A673 (cell line): ENCODE measurements at regions not wholly inside any gene's neighbourhood (a gene's known extent, or its start where the extent isn't known, plus 50 kb on each side); places are given as distances from the start of the nearest gene placed in this dataset.
A peak's percentile ranks its signal among the peaks of the same experiment; 100 is the strongest.
"Not testable (repeated sequence)": the region's sequence is repeated elsewhere in the genome, so short reads cannot be mapped to it uniquely, and the experiment has no call there.

Experiments
- BruUV-seq: library from RNA; stranded (reverse); fragments of 400-500 nt; replicated peaks from 2 replicates; lab custom pipeline; 2021; lab: Mats Ljungman, UMichigan
- CTCF ChIA-PET: fragments of 300-600 bp; sonication (Branson Sonifier 250); formaldehyde crosslinking; loops from one replicate; lab custom pipeline; 2022; ENCODE audit warnings: antibody characterized with exemption; lab: Charles Lee
- POLR2A ChIA-PET: fragments of 300-600 bp; sonication (Branson Sonifier 250); formaldehyde crosslinking; loops from one replicate; lab custom pipeline; 2022; ENCODE audit warnings: antibody characterized with exemption; ENCODE audit not compliant: low non-redundant PET; lab: Charles Lee
- DNase-seq: peaks from one replicate; pipeline ENCODE4 v3.0.0-alpha.2; 2015; ENCODE audit warnings: low spot score
- H3K27ac ChIP-seq: fragments of 200-600 bp; sonication (generic); 2 replicates; pipeline ENCODE4 v1.5.1; 2016; ENCODE audit warnings: mixed run types, low read depth, mild to moderate bottlenecking, mixed read lengths, antibody characterized with exemption, low read length; ENCODE audit not compliant: poor library complexity, severe bottlenecking
- H3K27me3 ChIP-seq: fragments of 200-600 bp; sonication (generic); replicated peaks from 2 replicates; pipeline ENCODE4 v1.6.1; 2017; ENCODE audit warnings: mixed run types, low read depth, mild to moderate bottlenecking, mixed read lengths, antibody characterized with exemption, low read length; ENCODE audit not compliant: insufficient read depth, poor library complexity
- H3K36me3 ChIP-seq: fragments of 200-600 bp; sonication (generic); 2 replicates; pipeline ENCODE4 v1.6.1; 2016; ENCODE audit warnings: mixed run types, mild to moderate bottlenecking, mixed read lengths, antibody characterized with exemption, low read length; ENCODE audit not compliant: insufficient read depth, poor library complexity, severe bottlenecking
- H3K4me1 ChIP-seq: fragments of 200-600 bp; sonication (generic); 2 replicates; pipeline ENCODE4 v1.6.1; 2017; ENCODE audit warnings: mixed run types, mild to moderate bottlenecking, mixed read lengths, antibody characterized with exemption, low read length; ENCODE audit not compliant: insufficient read depth, poor library complexity, severe bottlenecking
- H3K4me3 ChIP-seq: fragments of 200-600 bp; sonication (generic); 2 replicates; pipeline ENCODE4 v1.5.1; 2016; ENCODE audit warnings: low read depth, mixed run types, mild to moderate bottlenecking, mixed read lengths, low read length; ENCODE audit not compliant: poor library complexity, severe bottlenecking
- H3K9me3 ChIP-seq: fragments of 200-600 bp; sonication (generic); 2 replicates; pipeline ENCODE4 v1.6.1; 2016; ENCODE audit warnings: mixed run types, low read depth, mild to moderate bottlenecking, mixed read lengths, antibody characterized with exemption, low read length; ENCODE audit not compliant: poor library complexity, severe bottlenecking
- CTCF ChIP-seq: fragments of 300-800, 200-600 bp; sonication (generic); conservative IDR thresholded peaks from 2 replicates; pipeline ENCODE4 v1.5.1; 2017; ENCODE audit warnings: low read depth, mild to moderate bottlenecking, antibody characterized with exemption, low read length, moderate library complexity, mixed read lengths
- EZH2 ChIP-seq: fragments of 200-600 bp; sonication (generic); IDR thresholded peaks from 2 replicates; pipeline ENCODE4 v1.6.1; 2017; ENCODE audit warnings: borderline replicate concordance, low read depth, mild to moderate bottlenecking, mixed read lengths, antibody characterized with exemption, low read length; ENCODE audit not compliant: poor library complexity, severe bottlenecking
- intact Hi-C: fragments of 100-400 bp; cut with micrococcal nuclease; formaldehyde crosslinking; loops from one replicate; pipeline ENCODE4 v1.10.0; 2022; ENCODE audit not compliant: unreplicated experiment

GRCh38 chr18:54662986-54663385 lies 71.9 kb downstream of the DYNAP start:
- ChIA-PET POLR2A (no interaction called here), CTCF (no interaction called here)
- no peak for DNase-seq
- Histone ChIP-seq H3K27me3 (peaks cover 3% of the 10 kb centered on the region), H3K36me3 (no peaks in the 10 kb centered on the region), H3K9me3 (no peaks in the 10 kb centered on the region), H3K27ac (no peak overlapping the region), H3K4me1 (no peaks in the 10 kb centered on the region), H3K4me3 (no peak overlapping the region)
- intact Hi-C loops = no loop called here
- TF ChIP-seq EZH2 (no peak), CTCF (no peak)
- no TSS peak for BruUV-seq

- H3K36me3 ChIP-seq, CTCF ChIA-PET, BruUV-seq, DNase-seq, H3K4me3 ChIP-seq, POLR2A ChIA-PET, H3K9me3 ChIP-seq, H3K4me1 ChIP-seq, H3K27me3 ChIP-seq, H3K27ac ChIP-seq: not testable (repeated sequence)
- intact Hi-C loops = loop anchor here (5.0 to 10.0 kb wide), 2 partner anchors 115 to 277 kb away; no protein-coding TSS in a partner anchor
These were observed 78.7 kb downstream of the DYNAP start for GRCh38 chr18:54669701-54670100.

GRCh38 chr18:54671291-54671881 lies 80.3 kb downstream of the DYNAP start:
- DNase-seq = peak; percentile 51
- no peak overlapping the region for H3K4me3 ChIP-seq
- no peaks in the 10 kb centered on the region for H3K4me1 ChIP-seq
- no peak for TF ChIP-seq EZH2
- TF ChIP-seq CTCF = peak; percentile 66
- no peaks in the 10 kb centered on the region for H3K36me3 ChIP-seq
- CTCF ChIA-PET = interaction anchor here (0.8 to 1.3 kb wide), 4 partner anchors 227 to 1460 kb away, joined by 3 to 5 read pairs (median 4); no protein-coding TSS in a partner anchor
- peaks cover 2% of the 10 kb centered on the region for H3K9me3 ChIP-seq
- H3K27ac ChIP-seq = no peak overlapping the region
- no TSS peak for BruUV-seq
- POLR2A ChIA-PET = no interaction called here
- intact Hi-C loops = loop anchor here (1.0 to 10.0 kb wide), 3 partner anchors 117 to 279 kb away; no protein-coding TSS in a partner anchor
- no peaks in the 10 kb centered on the region for H3K27me3 ChIP-seq

- H3K36me3 ChIP-seq = no peaks in the 10 kb centered on the region
- CTCF ChIA-PET = interaction anchor here (0.8 to 1.3 kb wide), 3 partner anchors 227 to 1461 kb away, joined by 3 to 5 read pairs (median 4); no protein-coding TSS in a partner anchor
- no peak for DNase-seq
- TF ChIP-seq CTCF = no peak
- TF ChIP-seq EZH2 = no peak
- POLR2A ChIA-PET = no interaction called here
- intact Hi-C loops = loop anchor here (5.0 to 10.0 kb wide), 2 partner anchors 117 to 280 kb away; no protein-coding TSS in a partner anchor
- H3K4me1 ChIP-seq = no peaks in the 10 kb centered on the region
- no peak overlapping the region for H3K4me3 ChIP-seq
- no peak overlapping the region for H3K27ac ChIP-seq
- H3K27me3 ChIP-seq = no peaks in the 10 kb centered on the region
- no TSS peak for BruUV-seq
- H3K9me3 ChIP-seq = peaks cover 7% of the 10 kb centered on the region
These were observed 81.1 kb downstream of the DYNAP start for GRCh38 chr18:54672109-54672508.
